ENCODE measurements at regions not wholly inside any gene's neighbourhood (a gene's known extent, or its start where the extent isn't known, plus 50 kb on each side); places are given as distances from the start of the nearest gene placed in this dataset.

- no peak overlapping the region for H3K27ac ChIP-seq
- DNase-seq (ENCODE audit: low read depth, low spot score) = no peak
- TF ChIP-seq FOXP2 (optimal IDR thresholded peaks at IDR 0.05; ENCODE audit: control extremely low read depth, extremely low read length, insufficient read depth) = no peak
- TF ChIP-seq POLR2AphosphoS5 (IDR thresholded peaks at IDR 0.05; ENCODE audit: borderline replicate concordance, low read depth, low read length) = no peak
- no peak for TF ChIP-seq EZH2 (IDR thresholded peaks at IDR 0.05)
- H3K9me3 ChIP-seq (ENCODE audit: low read depth, low read length) = no peaks in the 10 kb centered on the region
- no peak overlapping the region for H3K4me3 ChIP-seq
- no peak overlapping the region for H3K9ac ChIP-seq (ENCODE audit: insufficient read length)
- H3K36me3 ChIP-seq (ENCODE audit: insufficient read depth, low read length) = no peaks in the 10 kb centered on the region
Observed at GRCh38 chr9:89975024-89975423, 370.2 kb downstream of the GADD45G start.

GRCh38 chr9:89975630-89976029 is 370.8 kb downstream of the GADD45G start:
- no peak for DNase-seq (ENCODE audit: low read depth, low spot score)
- no peak overlapping the region for H3K27ac ChIP-seq
- TF ChIP-seq FOXP2 (optimal IDR thresholded peaks at IDR 0.05; ENCODE audit: control extremely low read depth, extremely low read length, insufficient read depth) = no peak
- TF ChIP-seq EZH2 (IDR thresholded peaks at IDR 0.05) = no peak
- no peak for TF ChIP-seq POLR2AphosphoS5 (IDR thresholded peaks at IDR 0.05; ENCODE audit: borderline replicate concordance, low read depth, low read length)

GRCh38 chr9:89978185-89978584 is 373.4 kb downstream of the GADD45G start:
- no peak for DNase-seq (ENCODE audit: low read depth, low spot score)
- Histone ChIP-seq H3K27ac (no peak overlapping the region), H3K9me3 (ENCODE audit: low read depth, low read length) (no peaks in the 10 kb centered on the region), H3K4me3 (no peak overlapping the region), H3K36me3 (ENCODE audit: insufficient read depth, low read length) (no peaks in the 10 kb centered on the region), H3K9ac (ENCODE audit: insufficient read length) (no peak overlapping the region)
- TF ChIP-seq POLR2AphosphoS5 (IDR thresholded peaks at IDR 0.05; ENCODE audit: borderline replicate concordance, low read depth, low read length) (no peak), FOXP2 (optimal IDR thresholded peaks at IDR 0.05; ENCODE audit: control extremely low read depth, extremely low read length, insufficient read depth) (no peak), EZH2 (IDR thresholded peaks at IDR 0.05) (no peak)

More at GRCh38 chr9:89975630-89976029, 370.8 kb downstream of the GADD45G start:
- Histone ChIP-seq H3K9ac (ENCODE audit: insufficient read length) (no peak overlapping the region), H3K9me3 (ENCODE audit: low read depth, low read length) (no peaks in the 10 kb centered on the region), H3K4me3 (no peak overlapping the region), H3K36me3 (ENCODE audit: insufficient read depth, low read length) (no peaks in the 10 kb centered on the region)

- DNase-seq (ENCODE audit: low read depth, low spot score) = no peak
- TF ChIP-seq EZH2 (IDR thresholded peaks at IDR 0.05) (no peak), POLR2AphosphoS5 (IDR thresholded peaks at IDR 0.05; ENCODE audit: borderline replicate concordance, low read depth, low read length) (no peak), FOXP2 (optimal IDR thresholded peaks at IDR 0.05; ENCODE audit: control extremely low read depth, extremely low read length, insufficient read depth) (no peak)
Observed at GRCh38 chr9:89980600-89980999, 375.8 kb downstream of the GADD45G start.

DNA sequence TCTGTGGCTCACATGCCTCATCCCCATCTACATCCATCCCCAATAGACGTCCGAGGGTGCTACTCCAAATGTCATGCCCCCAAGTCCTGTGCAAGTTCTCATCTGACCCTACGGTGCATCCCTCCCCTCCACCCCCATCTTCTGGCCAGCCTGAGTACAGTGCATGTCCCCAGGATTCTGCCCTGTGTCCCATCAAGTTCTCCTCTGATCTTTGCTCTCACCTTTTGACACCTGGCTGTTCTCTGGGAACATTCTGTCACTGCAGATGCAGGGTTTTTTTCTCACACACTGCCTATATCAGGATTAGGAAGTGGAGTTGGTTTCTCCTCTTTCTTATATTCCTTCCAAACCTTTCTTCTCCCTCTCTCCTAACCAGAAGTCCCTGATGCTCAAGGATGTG is 377.2 kb downstream of the GADD45G start:
- no peak for TF ChIP-seq FOXP2 (optimal IDR thresholded peaks at IDR 0.05; ENCODE audit: control extremely low read depth, extremely low read length, insufficient read depth)
- no peaks in the 10 kb centered on the region for H3K9me3 ChIP-seq (ENCODE audit: low read depth, low read length)
- no peak overlapping the region for H3K27ac ChIP-seq
- DNase-seq (ENCODE audit: low read depth, low spot score) = no peak
- H3K4me3 ChIP-seq = no peak overlapping the region
- no peaks in the 10 kb centered on the region for H3K36me3 ChIP-seq (ENCODE audit: insufficient read depth, low read length)
- no peak overlapping the region for H3K9ac ChIP-seq (ENCODE audit: insufficient read length)

More at GRCh38 chr9:89980600-89980999, 375.8 kb downstream of the GADD45G start:
- H3K36me3 ChIP-seq (ENCODE audit: insufficient read depth, low read length) = no peaks in the 10 kb centered on the region
- no peak overlapping the region for H3K27ac ChIP-seq
- H3K9ac ChIP-seq (ENCODE audit: insufficient read length) = no peak overlapping the region
- no peak overlapping the region for H3K4me3 ChIP-seq
- no peaks in the 10 kb centered on the region for H3K9me3 ChIP-seq (ENCODE audit: low read depth, low read length)

DNA sequence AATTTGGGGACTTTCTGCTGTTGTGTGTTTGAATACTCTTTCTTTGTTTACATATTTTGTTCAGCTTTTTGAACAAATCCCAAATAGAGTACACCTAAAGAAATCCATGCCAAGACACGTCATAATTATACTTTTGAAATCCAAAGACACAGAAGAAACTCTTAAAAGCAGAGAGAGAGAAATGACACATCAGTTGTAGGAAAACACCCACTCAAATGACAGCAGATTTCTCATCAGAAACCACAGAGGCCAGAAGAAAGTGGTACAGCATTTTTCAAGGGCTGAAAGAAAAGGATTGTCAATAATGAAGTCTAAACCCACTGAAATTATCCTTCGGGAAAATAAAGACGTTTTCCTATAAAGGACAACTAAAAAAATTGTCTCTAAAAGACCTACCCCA is 378.6 kb downstream of the GADD45G start:
- TF ChIP-seq EZH2 (IDR thresholded peaks at IDR 0.05) (no peak), FOXP2 (optimal IDR thresholded peaks at IDR 0.05; ENCODE audit: control extremely low read depth, extremely low read length, insufficient read depth) (no peak), POLR2AphosphoS5 (IDR thresholded peaks at IDR 0.05; ENCODE audit: borderline replicate concordance, low read depth, low read length) (no peak)
- H3K36me3 ChIP-seq (ENCODE audit: insufficient read depth, low read length) = no peaks in the 10 kb centered on the region
- no peak overlapping the region for H3K9ac ChIP-seq (ENCODE audit: insufficient read length)
- no peaks in the 10 kb centered on the region for H3K9me3 ChIP-seq (ENCODE audit: low read depth, low read length)
- no peak overlapping the region for H3K4me3 ChIP-seq
- no peak for DNase-seq (ENCODE audit: low read depth, low spot score)
- H3K27ac ChIP-seq = no peak overlapping the region

- no peak overlapping the region for H3K4me3 ChIP-seq
- TF ChIP-seq EZH2 (IDR thresholded peaks at IDR 0.05) (no peak), FOXP2 (optimal IDR thresholded peaks at IDR 0.05; ENCODE audit: control extremely low read depth, extremely low read length, insufficient read depth) (no peak), POLR2AphosphoS5 (IDR thresholded peaks at IDR 0.05; ENCODE audit: borderline replicate concordance, low read depth, low read length) (no peak)
- no peak overlapping the region for H3K9ac ChIP-seq (ENCODE audit: insufficient read length)
- no peak overlapping the region for H3K27ac ChIP-seq
- H3K36me3 ChIP-seq (ENCODE audit: insufficient read depth, low read length) = no peaks in the 10 kb centered on the region
- no peaks in the 10 kb centered on the region for H3K9me3 ChIP-seq (ENCODE audit: low read depth, low read length)
- no peak for DNase-seq (ENCODE audit: low read depth, low spot score)
Observed at GRCh38 chr9:89984214-89984613, 379.4 kb downstream of the GADD45G start.

GRCh38 chr9:89985068-89985467 is 380.3 kb downstream of the GADD45G start:
- no peak for DNase-seq (ENCODE audit: low read depth, low spot score)
- TF ChIP-seq EZH2 (IDR thresholded peaks at IDR 0.05) (no peak), FOXP2 (optimal IDR thresholded peaks at IDR 0.05; ENCODE audit: control extremely low read depth, extremely low read length, insufficient read depth) (no peak), POLR2AphosphoS5 (IDR thresholded peaks at IDR 0.05; ENCODE audit: borderline replicate concordance, low read depth, low read length) (no peak)
- no peak overlapping the region for H3K9ac ChIP-seq (ENCODE audit: insufficient read length)
- no peak overlapping the region for H3K4me3 ChIP-seq
- no peak overlapping the region for H3K27ac ChIP-seq
- H3K36me3 ChIP-seq (ENCODE audit: insufficient read depth, low read length) = no peaks in the 10 kb centered on the region
- no peaks in the 10 kb centered on the region for H3K9me3 ChIP-seq (ENCODE audit: low read depth, low read length)

DNA sequence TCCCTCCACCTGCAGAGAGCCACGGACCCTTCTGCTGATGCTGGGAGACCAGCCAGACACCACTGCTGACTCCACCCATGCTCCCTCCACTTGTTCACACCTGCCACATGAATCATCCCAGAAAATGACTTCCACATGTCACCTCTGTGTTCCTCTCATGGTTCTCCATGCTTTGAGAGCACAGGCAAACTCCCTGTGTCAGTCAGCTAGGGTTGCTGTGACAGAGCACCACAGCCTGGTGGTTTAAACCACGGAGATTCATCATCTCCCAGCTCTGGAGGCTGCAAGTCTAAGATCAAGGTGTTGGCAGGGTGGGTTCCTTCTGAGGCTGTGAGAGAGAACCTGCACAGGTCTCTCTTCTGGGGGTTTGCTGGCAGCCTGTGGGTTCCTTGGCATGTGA is 381.4 kb downstream of the GADD45G start:
- TF ChIP-seq FOXP2 (optimal IDR thresholded peaks at IDR 0.05; ENCODE audit: control extremely low read depth, extremely low read length, insufficient read depth) (no peak), POLR2AphosphoS5 (IDR thresholded peaks at IDR 0.05; ENCODE audit: borderline replicate concordance, low read depth, low read length) (no peak), EZH2 (IDR thresholded peaks at IDR 0.05) (no peak)

More for the DNA sequence above, 381.4 kb downstream of the GADD45G start:
- Histone ChIP-seq H3K9ac (ENCODE audit: insufficient read length) (no peak overlapping the region), H3K9me3 (ENCODE audit: low read depth, low read length) (no peaks in the 10 kb centered on the region), H3K4me3 (no peak overlapping the region), H3K36me3 (ENCODE audit: insufficient read depth, low read length) (no peaks in the 10 kb centered on the region), H3K27ac (no peak overlapping the region)
- DNase-seq (ENCODE audit: low read depth, low spot score) = no peak
